MCF 10A (cell line): ENCODE measurements at regions not wholly inside any gene's neighbourhood (a gene's known extent, or its start where the extent isn't known, plus 50 kb on each side); places are given as distances from the start of the nearest gene placed in this dataset.

Source experiments
- BruUV-seq: library from RNA; stranded (reverse); fragments of 400-500 nt; replicated peaks from 2 replicates; lab custom pipeline; 2021; lab: Mats Ljungman, UMichigan
- CTCF ChIA-PET: fragments of 300-600 bp; sonication (Branson Sonifier 250); formaldehyde crosslinking; extraction: SDS; loops from one replicate; lab custom pipeline; 2021; ENCODE audit warnings: antibody characterized with exemption, inconsistent platforms; lab: Yijun Ruan, JAX
- POLR2A ChIA-PET: fragments of 300-600, 350-650 bp; sonication (Branson Sonifier 250); formaldehyde crosslinking; extraction: SDS; loops from one replicate; lab custom pipeline; 2020; ENCODE audit warnings: antibody characterized with exemption, inconsistent platforms; lab: Yijun Ruan, JAX
- DNase-seq: peaks from one replicate; pipeline ENCODE4 v3.0.0-alpha.2; 2018; ENCODE audit not compliant: unreplicated experiment
- H3K27ac Mint-ChIP-seq: one replicate; pipeline ENCODE4 v1.8.0; 2022; ENCODE audit warnings: mild to moderate bottlenecking, low read depth, mixed read lengths; ENCODE audit not compliant: unreplicated experiment
- H3K27me3 Mint-ChIP-seq: one replicate; pipeline ENCODE4 v1.8.0; 2022; ENCODE audit warnings: mixed read lengths; ENCODE audit not compliant: insufficient read depth, unreplicated experiment
- H3K36me3 Mint-ChIP-seq: one replicate; pipeline ENCODE4 v1.8.0; 2022; ENCODE audit warnings: mild to moderate bottlenecking, moderate library complexity, mixed read lengths; ENCODE audit not compliant: insufficient read depth, unreplicated experiment
- H3K4me1 Mint-ChIP-seq: one replicate; pipeline ENCODE4 v1.8.0; 2022; ENCODE audit warnings: mixed read lengths; ENCODE audit not compliant: insufficient read depth, unreplicated experiment
- H3K4me3 Mint-ChIP-seq: one replicate; pipeline ENCODE4 v1.8.0; 2022; ENCODE audit warnings: mild to moderate bottlenecking, moderate library complexity, mixed read lengths; ENCODE audit not compliant: unreplicated experiment
- H3K9me3 Mint-ChIP-seq: one replicate; pipeline ENCODE4 v1.8.0; 2022; ENCODE audit warnings: mixed read lengths; ENCODE audit not compliant: unreplicated experiment
- intact Hi-C: fragments of 100-400 bp; cut with micrococcal nuclease; formaldehyde crosslinking; loops from 2 replicates; pipeline ENCODE4 v1.14.1; 2022
- TF ChIP-seq, protein P1 (sequence below): fragments of 200-600 bp; IDR thresholded peaks from one replicate; pipeline ENCODE4 v1.8.0; 2022; ENCODE audit warnings: antibody characterized with exemption, mild to moderate bottlenecking; ENCODE audit not compliant: unreplicated experiment

GRCh38 chr2:16093639-16094529 lies 153.5 kb downstream of the MYCN start:
- no peak for DNase-seq
- no peak overlapping the region for H3K27ac Mint-ChIP-seq
- intact Hi-C loops: no loop called here
- no peaks in the 10 kb centered on the region for H3K27me3 Mint-ChIP-seq
- ChIA-PET CTCF (interaction anchor here (0.7 to 0.9 kb wide), 2 partner anchors 10 to 154 kb away, joined by 3 to 4 read pairs; no protein-coding TSS in a partner anchor), POLR2A (interaction anchor here (0.6 kb wide), 2 partner anchors 33 to 274 kb away, joined by 3 read pairs; no protein-coding TSS in a partner anchor)
- H3K4me1 Mint-ChIP-seq: no peaks in the 10 kb centered on the region
- H3K4me3 Mint-ChIP-seq: no peak overlapping the region
- H3K9me3 Mint-ChIP-seq: peaks cover 8% of the 10 kb centered on the region
- TF ChIP-seq, protein P1, sequence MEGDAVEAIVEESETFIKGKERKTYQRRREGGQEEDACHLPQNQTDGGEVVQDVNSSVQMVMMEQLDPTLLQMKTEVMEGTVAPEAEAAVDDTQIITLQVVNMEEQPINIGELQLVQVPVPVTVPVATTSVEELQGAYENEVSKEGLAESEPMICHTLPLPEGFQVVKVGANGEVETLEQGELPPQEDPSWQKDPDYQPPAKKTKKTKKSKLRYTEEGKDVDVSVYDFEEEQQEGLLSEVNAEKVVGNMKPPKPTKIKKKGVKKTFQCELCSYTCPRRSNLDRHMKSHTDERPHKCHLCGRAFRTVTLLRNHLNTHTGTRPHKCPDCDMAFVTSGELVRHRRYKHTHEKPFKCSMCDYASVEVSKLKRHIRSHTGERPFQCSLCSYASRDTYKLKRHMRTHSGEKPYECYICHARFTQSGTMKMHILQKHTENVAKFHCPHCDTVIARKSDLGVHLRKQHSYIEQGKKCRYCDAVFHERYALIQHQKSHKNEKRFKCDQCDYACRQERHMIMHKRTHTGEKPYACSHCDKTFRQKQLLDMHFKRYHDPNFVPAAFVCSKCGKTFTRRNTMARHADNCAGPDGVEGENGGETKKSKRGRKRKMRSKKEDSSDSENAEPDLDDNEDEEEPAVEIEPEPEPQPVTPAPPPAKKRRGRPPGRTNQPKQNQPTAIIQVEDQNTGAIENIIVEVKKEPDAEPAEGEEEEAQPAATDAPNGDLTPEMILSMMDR: no peak
- no peaks in the 10 kb centered on the region for H3K36me3 Mint-ChIP-seq
- BruUV-seq: no TSS peak

DNA sequence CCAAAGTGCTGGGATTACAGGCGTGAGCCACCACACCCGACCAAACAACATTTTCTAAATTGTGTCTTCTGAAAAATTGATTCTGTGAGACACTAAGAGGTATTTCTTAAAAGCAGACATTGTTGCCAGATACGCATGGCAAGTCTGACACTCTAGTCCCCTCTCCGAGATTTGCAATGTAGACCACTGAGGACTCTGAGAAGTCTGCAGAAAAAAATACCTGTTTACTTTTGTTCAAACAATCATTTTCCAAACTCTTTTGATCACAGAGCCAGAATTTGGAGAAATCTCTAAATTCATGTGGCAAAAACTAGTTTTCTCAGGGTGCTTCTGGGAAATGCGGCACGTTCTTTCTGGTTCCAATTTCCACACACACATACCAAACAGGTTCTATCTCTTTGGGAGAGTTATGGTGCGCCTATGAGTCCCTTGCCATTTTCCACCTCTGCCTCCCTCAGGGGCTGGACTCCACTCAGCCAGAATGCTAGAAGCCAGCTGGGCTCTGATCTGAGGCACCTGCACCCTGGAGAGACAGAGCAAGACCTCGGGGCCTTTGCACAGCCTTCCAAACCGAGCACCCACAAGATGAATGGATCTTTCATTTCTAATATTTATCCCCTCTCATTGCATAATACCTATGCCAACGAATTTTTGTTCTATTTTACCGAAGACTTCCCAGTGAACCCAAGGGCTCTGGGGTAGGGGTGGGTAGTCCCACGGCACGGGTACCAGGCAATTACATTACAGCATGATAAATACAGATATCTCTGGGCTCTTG lies 152.7 kb downstream of the MYCN start:
- POLR2A ChIA-PET: no interaction called here
- intact Hi-C loops: no loop called here
- Mint-ChIP-seq H3K27me3 (no peaks in the 10 kb centered on the region), H3K4me3 (no peak overlapping the region), H3K9me3 (peaks cover 8% of the 10 kb centered on the region), H3K27ac (no peak overlapping the region), H3K36me3 (no peaks in the 10 kb centered on the region), H3K4me1 (no peaks in the 10 kb centered on the region)
- TF ChIP-seq, protein P1: no peak
- CTCF ChIA-PET: interaction anchor here (0.9 kb wide), 1 partner anchor 11 kb away, joined by 4 read pairs; no protein-coding TSS in a partner anchor
- no peak for DNase-seq
- BruUV-seq: no TSS peak

GRCh38 chr2:16091576-16092282 lies 151.4 kb downstream of the MYCN start:
- POLR2A ChIA-PET: no interaction called here
- H3K4me3 Mint-ChIP-seq: no peak overlapping the region

More at GRCh38 chr2:16091576-16092282, 151.4 kb downstream of the MYCN start:
- peaks cover 8% of the 10 kb centered on the region for H3K9me3 Mint-ChIP-seq
- BruUV-seq: no TSS peak
- no peaks in the 10 kb centered on the region for H3K27me3 Mint-ChIP-seq
- intact Hi-C loops: no loop called here
- no peaks in the 10 kb centered on the region for H3K4me1 Mint-ChIP-seq
- CTCF ChIA-PET: no interaction called here
- no peaks in the 10 kb centered on the region for H3K36me3 Mint-ChIP-seq
- TF ChIP-seq, protein P1: no peak
- no peak overlapping the region for H3K27ac Mint-ChIP-seq
- DNase-seq: no peak
